ENCODE measurements at regions not wholly inside any gene's neighbourhood (a gene's known extent, or its start where the extent isn't known, plus 50 kb on each side); places are given as distances from the start of the nearest gene placed in this dataset.

DNA sequence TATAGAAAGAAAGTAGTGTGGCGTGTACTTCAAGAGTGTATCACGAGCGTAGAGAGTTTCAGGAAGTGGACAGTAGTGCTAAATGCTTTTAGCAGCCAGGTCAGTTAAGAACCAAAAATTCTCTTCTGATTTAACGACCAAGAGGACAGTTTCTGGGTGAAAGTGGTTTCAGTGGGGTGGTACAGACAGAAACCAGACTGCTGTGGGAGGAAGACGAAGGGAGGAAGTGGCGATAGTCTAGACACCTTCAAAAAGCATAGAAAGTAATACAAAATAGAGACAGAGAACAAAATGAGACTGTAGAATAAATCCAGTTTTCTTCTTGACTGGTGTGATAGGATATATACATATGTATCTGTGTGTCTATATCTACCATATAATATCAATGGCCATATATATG lies 93.5 kb downstream of the MBL2 start:
- H3K4me3 Mint-ChIP-seq (ENCODE audit: unreplicated experiment), result no peak overlapping the region
- no peak for DNase-seq
- no peak overlapping the region for H3K27ac Mint-ChIP-seq (ENCODE audit: unreplicated experiment)
- no peaks in the 10 kb centered on the region for H3K36me3 Mint-ChIP-seq (ENCODE audit: unreplicated experiment)
- TF ChIP-seq, protein P1, sequence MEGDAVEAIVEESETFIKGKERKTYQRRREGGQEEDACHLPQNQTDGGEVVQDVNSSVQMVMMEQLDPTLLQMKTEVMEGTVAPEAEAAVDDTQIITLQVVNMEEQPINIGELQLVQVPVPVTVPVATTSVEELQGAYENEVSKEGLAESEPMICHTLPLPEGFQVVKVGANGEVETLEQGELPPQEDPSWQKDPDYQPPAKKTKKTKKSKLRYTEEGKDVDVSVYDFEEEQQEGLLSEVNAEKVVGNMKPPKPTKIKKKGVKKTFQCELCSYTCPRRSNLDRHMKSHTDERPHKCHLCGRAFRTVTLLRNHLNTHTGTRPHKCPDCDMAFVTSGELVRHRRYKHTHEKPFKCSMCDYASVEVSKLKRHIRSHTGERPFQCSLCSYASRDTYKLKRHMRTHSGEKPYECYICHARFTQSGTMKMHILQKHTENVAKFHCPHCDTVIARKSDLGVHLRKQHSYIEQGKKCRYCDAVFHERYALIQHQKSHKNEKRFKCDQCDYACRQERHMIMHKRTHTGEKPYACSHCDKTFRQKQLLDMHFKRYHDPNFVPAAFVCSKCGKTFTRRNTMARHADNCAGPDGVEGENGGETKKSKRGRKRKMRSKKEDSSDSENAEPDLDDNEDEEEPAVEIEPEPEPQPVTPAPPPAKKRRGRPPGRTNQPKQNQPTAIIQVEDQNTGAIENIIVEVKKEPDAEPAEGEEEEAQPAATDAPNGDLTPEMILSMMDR (IDR thresholded peaks at IDR 0.05; ENCODE audit: partially characterized antibody, unreplicated experiment), result no peak
- H3K4me1 Mint-ChIP-seq (ENCODE audit: low read depth, unreplicated experiment), result no peaks in the 10 kb centered on the region
- no peaks in the 10 kb centered on the region for H3K27me3 Mint-ChIP-seq (ENCODE audit: unreplicated experiment)
- H3K9me3 Mint-ChIP-seq (ENCODE audit: unreplicated experiment), result no peaks in the 10 kb centered on the region

GRCh38 chr10:52682766-52683165 lies 89.8 kb downstream of the MBL2 start:
- Mint-ChIP-seq H3K4me3 (ENCODE audit: unreplicated experiment) (no peak overlapping the region), H3K9me3 (ENCODE audit: unreplicated experiment) (no peaks in the 10 kb centered on the region), H3K27me3 (ENCODE audit: unreplicated experiment) (no peaks in the 10 kb centered on the region), H3K27ac (ENCODE audit: unreplicated experiment) (no peak overlapping the region), H3K4me1 (ENCODE audit: low read depth, unreplicated experiment) (no peaks in the 10 kb centered on the region), H3K36me3 (ENCODE audit: unreplicated experiment) (no peaks in the 10 kb centered on the region)
- DNase-seq, result no peak
- TF ChIP-seq, protein P1 (IDR thresholded peaks at IDR 0.05; ENCODE audit: partially characterized antibody, unreplicated experiment), result no peak

- H3K36me3 Mint-ChIP-seq (ENCODE audit: unreplicated experiment), result no peaks in the 10 kb centered on the region
- no peaks in the 10 kb centered on the region for H3K9me3 Mint-ChIP-seq (ENCODE audit: unreplicated experiment)
- no peak overlapping the region for H3K27ac Mint-ChIP-seq (ENCODE audit: unreplicated experiment)
- H3K27me3 Mint-ChIP-seq (ENCODE audit: unreplicated experiment), result no peaks in the 10 kb centered on the region
- DNase-seq, result no peak
- H3K4me3 Mint-ChIP-seq (ENCODE audit: unreplicated experiment), result no peak overlapping the region
- TF ChIP-seq, protein P1 (IDR thresholded peaks at IDR 0.05; ENCODE audit: partially characterized antibody, unreplicated experiment), result no peak
- no peaks in the 10 kb centered on the region for H3K4me1 Mint-ChIP-seq (ENCODE audit: low read depth, unreplicated experiment)
Observed at GRCh38 chr10:52683776-52684175, 88.8 kb downstream of the MBL2 start.

GRCh38 chr10:52688899-52689298 lies 83.7 kb downstream of the MBL2 start:
- TF ChIP-seq, protein P1 (IDR thresholded peaks at IDR 0.05; ENCODE audit: partially characterized antibody, unreplicated experiment), result no peak
- Mint-ChIP-seq H3K27me3 (ENCODE audit: unreplicated experiment) (no peaks in the 10 kb centered on the region), H3K9me3 (ENCODE audit: unreplicated experiment) (peaks cover 1% of the 10 kb centered on the region)

GRCh38 chr10:52696232-52696631 lies 76.4 kb downstream of the MBL2 start:
- Mint-ChIP-seq H3K27ac (ENCODE audit: unreplicated experiment) (no peak overlapping the region), H3K36me3 (ENCODE audit: unreplicated experiment) (no peaks in the 10 kb centered on the region), H3K27me3 (ENCODE audit: unreplicated experiment) (no peaks in the 10 kb centered on the region), H3K9me3 (ENCODE audit: unreplicated experiment) (no peaks in the 10 kb centered on the region), H3K4me3 (ENCODE audit: unreplicated experiment) (no peak overlapping the region), H3K4me1 (ENCODE audit: low read depth, unreplicated experiment) (peaks cover 2% of the 10 kb centered on the region)
- TF ChIP-seq, protein P1 (IDR thresholded peaks at IDR 0.05; ENCODE audit: partially characterized antibody, unreplicated experiment), result no peak
- DNase-seq, result no peak

More at GRCh38 chr10:52688899-52689298, 83.7 kb downstream of the MBL2 start:
- DNase-seq, result no peak
- H3K36me3 Mint-ChIP-seq (ENCODE audit: unreplicated experiment), result no peaks in the 10 kb centered on the region
- H3K4me1 Mint-ChIP-seq (ENCODE audit: low read depth, unreplicated experiment), result no peaks in the 10 kb centered on the region
- no peak overlapping the region for H3K4me3 Mint-ChIP-seq (ENCODE audit: unreplicated experiment)
- peak overlapping the region; percentile 57 for H3K27ac Mint-ChIP-seq (ENCODE audit: unreplicated experiment)
